HG03103 (cell line): ENCODE measurements at regions not wholly inside any gene's neighbourhood (a gene's known extent, or its start where the extent isn't known, plus 50 kb on each side); places are given as distances from the start of the nearest gene placed in this dataset.
"Not testable (repeated sequence)": the region's sequence is repeated elsewhere in the genome, so short reads cannot be mapped to it uniquely, and the experiment has no call there.

Source experiments
- ATAC-seq: cut with Tn5 transposase; IDR thresholded peaks from one replicate; pipeline ENCODE4 v1.9.1; 2021; ENCODE audit warnings: low read depth; ENCODE audit not compliant: unreplicated experiment

- ATAC-seq = no peak
Measured at GRCh38 chr9:108766626-108767161, 89.1 kb downstream of the ACTL7B start.

GRCh38 chr9:108765265-108765664 lies 90.5 kb downstream of the ACTL7B start:
- ATAC-seq = no peak

GRCh38 chr9:108762348-108763055 lies 93.3 kb downstream of the ACTL7B start:
- no peak for ATAC-seq

GRCh38 chr9:108761655-108762347 lies 94.0 kb downstream of the ACTL7B start:
- peak; percentile 75 for ATAC-seq

- ATAC-seq = no peak
Measured at GRCh38 chr9:108760841-108761240, 94.9 kb downstream of the ACTL7B start.

GRCh38 chr9:108759835-108760234 lies 96.0 kb downstream of the ACTL7B start:
- ATAC-seq = no peak

GRCh38 chr9:108759399-108759798 lies 96.4 kb downstream of the ACTL7B start:
- ATAC-seq = no peak

- ATAC-seq = no peak
Measured at GRCh38 chr9:108756746-108757490, 98.9 kb downstream of the ACTL7B start.

- ATAC-seq = peak; percentile 72
Measured at GRCh38 chr9:108755979-108756378, 99.8 kb downstream of the ACTL7B start.

- ATAC-seq = no peak
Measured at GRCh38 chr9:108751369-108751768, 104.4 kb downstream of the ACTL7B start.

GRCh38 chr9:108750661-108751215 lies 105.0 kb downstream of the ACTL7B start:
- ATAC-seq = no peak

- no peak for ATAC-seq
Measured at GRCh38 chr9:108748776-108749175, 107.0 kb downstream of the ACTL7B start.

GRCh38 chr9:108746864-108747263 lies 108.9 kb downstream of the ACTL7B start:
- no peak for ATAC-seq

- ATAC-seq = no peak
Measured at GRCh38 chr9:108746001-108746400, 109.8 kb downstream of the ACTL7B start.

- ATAC-seq = no peak
Measured at GRCh38 chr9:108744641-108745040, 111.1 kb downstream of the ACTL7B start.

- no peak for ATAC-seq
Measured at GRCh38 chr9:108743901-108744371, 111.8 kb downstream of the ACTL7B start.

- no peak for ATAC-seq
Measured at GRCh38 chr9:108743416-108743815, 112.4 kb downstream of the ACTL7B start.

- ATAC-seq = no peak
Measured at GRCh38 chr9:108742191-108742590, 113.6 kb downstream of the ACTL7B start.

- ATAC-seq = not testable (repeated sequence)
Measured at GRCh38 chr9:108731292-108731691, 124.5 kb downstream of the ACTL7B start.

- ATAC-seq = no peak
Measured at GRCh38 chr9:108727580-108728111, 128.1 kb downstream of the ACTL7B start.
